ENCODE measurements at regions not wholly inside any gene's neighbourhood (a gene's known extent, or its start where the extent isn't known, plus 50 kb on each side); places are given as distances from the start of the nearest gene placed in this dataset.
"Not testable (repeated sequence)": the region's sequence is repeated elsewhere in the genome, so short reads cannot be mapped to it uniquely, and the experiment has no call there.

- H3K4me1 ChIP-seq (ENCODE audit: insufficient read depth, low read length), result no peaks in the 10 kb centered on the region
- no peak overlapping the region for H3K27ac ChIP-seq (ENCODE audit: low read depth, low read length)
- H3K4me3 ChIP-seq (ENCODE audit: low read depth in 1 of 2, low read length in 2 of 2), result no peak overlapping the region
- no peaks in the 10 kb centered on the region for H3K9me3 ChIP-seq (ENCODE audit: low read length)
- H3K36me3 ChIP-seq (ENCODE audit: insufficient read depth, low read length), result no peaks in the 10 kb centered on the region
- no peaks in the 10 kb centered on the region for H3K27me3 ChIP-seq (ENCODE audit: control insufficient read depth in 1 of 2, insufficient read depth in 2 of 2, low read length in 2 of 2)
- H3K9ac ChIP-seq (ENCODE audit: low read length), result no peak overlapping the region
Observed at GRCh38 chr10:109695988-109696387, 227.3 kb downstream of the XPNPEP1 start.

- no peaks in the 10 kb centered on the region for H3K36me3 ChIP-seq (ENCODE audit: insufficient read depth, low read length)
- H3K4me3 ChIP-seq (ENCODE audit: low read depth in 1 of 2, low read length in 2 of 2), result no peak overlapping the region
- no peaks in the 10 kb centered on the region for H3K4me1 ChIP-seq (ENCODE audit: insufficient read depth, low read length)
- no peak overlapping the region for H3K27ac ChIP-seq (ENCODE audit: low read depth, low read length)
- no peaks in the 10 kb centered on the region for H3K27me3 ChIP-seq (ENCODE audit: control insufficient read depth in 1 of 2, insufficient read depth in 2 of 2, low read length in 2 of 2)
- H3K9me3 ChIP-seq (ENCODE audit: low read length), result no peaks in the 10 kb centered on the region
- H3K9ac ChIP-seq (ENCODE audit: low read length), result no peak overlapping the region
Observed at GRCh38 chr10:109689785-109690184, 233.5 kb downstream of the XPNPEP1 start.

GRCh38 chr10:109679478-109679877 lies 243.8 kb downstream of the XPNPEP1 start:
- no peak overlapping the region for H3K4me3 ChIP-seq (ENCODE audit: low read depth in 1 of 2, low read length in 2 of 2)
- H3K9ac ChIP-seq (ENCODE audit: low read length), result no peak overlapping the region
- H3K27me3 ChIP-seq (ENCODE audit: control insufficient read depth in 1 of 2, insufficient read depth in 2 of 2, low read length in 2 of 2), result no peaks in the 10 kb centered on the region
- H3K27ac ChIP-seq (ENCODE audit: low read depth, low read length), result no peak overlapping the region
- no peaks in the 10 kb centered on the region for H3K4me1 ChIP-seq (ENCODE audit: insufficient read depth, low read length)
- H3K36me3 ChIP-seq (ENCODE audit: insufficient read depth, low read length), result no peaks in the 10 kb centered on the region
- H3K9me3 ChIP-seq (ENCODE audit: low read length), result no peaks in the 10 kb centered on the region

GRCh38 chr10:109678857-109679256 lies 244.5 kb downstream of the XPNPEP1 start:
- H3K9me3 ChIP-seq (ENCODE audit: low read length), result no peaks in the 10 kb centered on the region
- no peak overlapping the region for H3K9ac ChIP-seq (ENCODE audit: low read length)
- no peaks in the 10 kb centered on the region for H3K36me3 ChIP-seq (ENCODE audit: insufficient read depth, low read length)

GRCh38 chr10:109676703-109677102 lies 246.6 kb downstream of the XPNPEP1 start:
- no peak overlapping the region for H3K9ac ChIP-seq (ENCODE audit: low read length)
- H3K27me3 ChIP-seq (ENCODE audit: control insufficient read depth in 1 of 2, insufficient read depth in 2 of 2, low read length in 2 of 2), result no peaks in the 10 kb centered on the region
- no peaks in the 10 kb centered on the region for H3K4me1 ChIP-seq (ENCODE audit: insufficient read depth, low read length)
- no peak overlapping the region for H3K4me3 ChIP-seq (ENCODE audit: low read depth in 1 of 2, low read length in 2 of 2)
- no peaks in the 10 kb centered on the region for H3K36me3 ChIP-seq (ENCODE audit: insufficient read depth, low read length)
- no peak overlapping the region for H3K27ac ChIP-seq (ENCODE audit: low read depth, low read length)
- H3K9me3 ChIP-seq (ENCODE audit: low read length), result no peaks in the 10 kb centered on the region

More at GRCh38 chr10:109678857-109679256, 244.5 kb downstream of the XPNPEP1 start:
- no peaks in the 10 kb centered on the region for H3K27me3 ChIP-seq (ENCODE audit: control insufficient read depth in 1 of 2, insufficient read depth in 2 of 2, low read length in 2 of 2)
- no peak overlapping the region for H3K4me3 ChIP-seq (ENCODE audit: low read depth in 1 of 2, low read length in 2 of 2)
- H3K4me1 ChIP-seq (ENCODE audit: insufficient read depth, low read length), result no peaks in the 10 kb centered on the region
- no peak overlapping the region for H3K27ac ChIP-seq (ENCODE audit: low read depth, low read length)

- no peaks in the 10 kb centered on the region for H3K36me3 ChIP-seq (ENCODE audit: insufficient read depth, low read length)
- H3K27ac ChIP-seq (ENCODE audit: low read depth, low read length), result no peak overlapping the region
- no peaks in the 10 kb centered on the region for H3K27me3 ChIP-seq (ENCODE audit: control insufficient read depth in 1 of 2, insufficient read depth in 2 of 2, low read length in 2 of 2)
- H3K9me3 ChIP-seq (ENCODE audit: low read length), result no peaks in the 10 kb centered on the region
- no peaks in the 10 kb centered on the region for H3K4me1 ChIP-seq (ENCODE audit: insufficient read depth, low read length)
- H3K9ac ChIP-seq (ENCODE audit: low read length), result no peak overlapping the region
- no peak overlapping the region for H3K4me3 ChIP-seq (ENCODE audit: low read depth in 1 of 2, low read length in 2 of 2)
Observed at GRCh38 chr10:109668703-109669102, 254.6 kb downstream of the XPNPEP1 start.

GRCh38 chr10:109668154-109668665 lies 255.1 kb downstream of the XPNPEP1 start:
- H3K9ac ChIP-seq (ENCODE audit: low read length), result no peak overlapping the region
- no peaks in the 10 kb centered on the region for H3K27me3 ChIP-seq (ENCODE audit: control insufficient read depth in 1 of 2, insufficient read depth in 2 of 2, low read length in 2 of 2)
- H3K4me3 ChIP-seq (ENCODE audit: low read depth in 1 of 2, low read length in 2 of 2), result no peak overlapping the region
- H3K27ac ChIP-seq (ENCODE audit: low read depth, low read length), result no peak overlapping the region
- H3K4me1 ChIP-seq (ENCODE audit: insufficient read depth, low read length), result no peaks in the 10 kb centered on the region
- H3K9me3 ChIP-seq (ENCODE audit: low read length), result no peaks in the 10 kb centered on the region
- H3K36me3 ChIP-seq (ENCODE audit: insufficient read depth, low read length), result no peaks in the 10 kb centered on the region

- Histone ChIP-seq H3K9ac (ENCODE audit: low read length) (no peak overlapping the region), H3K4me1 (ENCODE audit: insufficient read depth, low read length) (no peaks in the 10 kb centered on the region), H3K36me3 (ENCODE audit: insufficient read depth, low read length) (no peaks in the 10 kb centered on the region), H3K9me3 (ENCODE audit: low read length) (no peaks in the 10 kb centered on the region), H3K27me3 (ENCODE audit: control insufficient read depth in 1 of 2, insufficient read depth in 2 of 2, low read length in 2 of 2) (no peaks in the 10 kb centered on the region), H3K27ac (ENCODE audit: low read depth, low read length) (no peak overlapping the region), H3K4me3 (ENCODE audit: low read depth in 1 of 2, low read length in 2 of 2) (no peak overlapping the region)
Observed at GRCh38 chr10:109665321-109665720, 258.0 kb downstream of the XPNPEP1 start.

GRCh38 chr10:109664554-109664953 lies 258.8 kb downstream of the XPNPEP1 start:
- Histone ChIP-seq H3K36me3 (ENCODE audit: insufficient read depth, low read length) (no peaks in the 10 kb centered on the region), H3K4me3 (ENCODE audit: low read depth in 1 of 2, low read length in 2 of 2) (no peak overlapping the region), H3K27me3 (ENCODE audit: control insufficient read depth in 1 of 2, insufficient read depth in 2 of 2, low read length in 2 of 2) (no peaks in the 10 kb centered on the region), H3K27ac (ENCODE audit: low read depth, low read length) (no peak overlapping the region), H3K9me3 (ENCODE audit: low read length) (no peaks in the 10 kb centered on the region), H3K9ac (ENCODE audit: low read length) (no peak overlapping the region), H3K4me1 (ENCODE audit: insufficient read depth, low read length) (no peaks in the 10 kb centered on the region)

GRCh38 chr10:109663122-109663521 lies 260.2 kb downstream of the XPNPEP1 start:
- Histone ChIP-seq H3K9me3 (ENCODE audit: low read length) (no peaks in the 10 kb centered on the region), H3K9ac (ENCODE audit: low read length) (no peak overlapping the region), H3K27ac (ENCODE audit: low read depth, low read length) (no peak overlapping the region), H3K36me3 (ENCODE audit: insufficient read depth, low read length) (no peaks in the 10 kb centered on the region), H3K4me1 (ENCODE audit: insufficient read depth, low read length) (no peaks in the 10 kb centered on the region), H3K27me3 (ENCODE audit: control insufficient read depth in 1 of 2, insufficient read depth in 2 of 2, low read length in 2 of 2) (no peaks in the 10 kb centered on the region), H3K4me3 (ENCODE audit: low read depth in 1 of 2, low read length in 2 of 2) (no peak overlapping the region)

GRCh38 chr10:109652612-109653011 lies 270.7 kb downstream of the XPNPEP1 start:
- not testable (repeated sequence) for H3K9ac ChIP-seq (ENCODE audit: low read length); H3K27me3 ChIP-seq (ENCODE audit: control insufficient read depth in 1 of 2, insufficient read depth in 2 of 2, low read length in 2 of 2); H3K9me3 ChIP-seq (ENCODE audit: low read length); H3K27ac ChIP-seq (ENCODE audit: low read depth, low read length); H3K36me3 ChIP-seq (ENCODE audit: insufficient read depth, low read length); H3K4me3 ChIP-seq (ENCODE audit: low read depth in 1 of 2, low read length in 2 of 2); H3K4me1 ChIP-seq (ENCODE audit: insufficient read depth, low read length)

GRCh38 chr10:109650228-109650627 lies 273.1 kb downstream of the XPNPEP1 start:
- Histone ChIP-seq H3K4me3 (ENCODE audit: low read depth in 1 of 2, low read length in 2 of 2) (no peak overlapping the region), H3K9ac (ENCODE audit: low read length) (no peak overlapping the region), H3K4me1 (ENCODE audit: insufficient read depth, low read length) (no peaks in the 10 kb centered on the region), H3K9me3 (ENCODE audit: low read length) (no peaks in the 10 kb centered on the region), H3K27ac (ENCODE audit: low read depth, low read length) (no peak overlapping the region), H3K36me3 (ENCODE audit: insufficient read depth, low read length) (no peaks in the 10 kb centered on the region), H3K27me3 (ENCODE audit: control insufficient read depth in 1 of 2, insufficient read depth in 2 of 2, low read length in 2 of 2) (no peaks in the 10 kb centered on the region)

All from muscle layer of colon (tissue), 2 donors.